Gastroesophageal sphincter (tissue), 3 donors: ENCODE measurements at regions not wholly inside any gene's neighbourhood (a gene's known extent, or its start where the extent isn't known, plus 50 kb on each side); places are given as distances from the start of the nearest gene placed in this dataset.

ENCODE experiments used
- CTCF ChIP-seq, 4 experiments: fragments of 200-600 bp in 2 of 4; fragments of 450-650 bp in 2 of 4; sonication (generic) in 1 of 4; IDR thresholded peaks; one replicate each; pipeline ENCODE4 v1.5.1; 2017 to 2019; ENCODE audit warnings: antibody characterized with exemption in 4 of 4, mild to moderate bottlenecking in 2 of 4, moderate library complexity in 2 of 4
- POLR2A ChIP-seq, 2 donors: fragments of 450-650 bp; IDR thresholded peaks; one replicate each; pipeline ENCODE4 v1.6.1; 2017; ENCODE audit warnings: antibody characterized with exemption in 2 of 2, mild to moderate bottlenecking in 2 of 2, moderate library complexity in 1 of 2

- TF ChIP-seq CTCF (IDR thresholded peaks at IDR 0.05) (no peak), POLR2A (IDR thresholded peaks at IDR 0.05) (no peak)
These were observed 271.4 kb upstream of the POU3F3 start for GRCh38 chr2:104582471-104582870.
